GM21717 (cell line): ENCODE measurements at regions not wholly inside any gene's neighbourhood (a gene's known extent, or its start where the extent isn't known, plus 50 kb on each side); places are given as distances from the start of the nearest gene placed in this dataset.

Experiments
- ATAC-seq: cut with Tn5 transposase; IDR thresholded peaks from one replicate; pipeline ENCODE4 v1.9.1; 2021; ENCODE audit warnings: mild to moderate bottlenecking, moderate library complexity; ENCODE audit not compliant: unreplicated experiment

DNA sequence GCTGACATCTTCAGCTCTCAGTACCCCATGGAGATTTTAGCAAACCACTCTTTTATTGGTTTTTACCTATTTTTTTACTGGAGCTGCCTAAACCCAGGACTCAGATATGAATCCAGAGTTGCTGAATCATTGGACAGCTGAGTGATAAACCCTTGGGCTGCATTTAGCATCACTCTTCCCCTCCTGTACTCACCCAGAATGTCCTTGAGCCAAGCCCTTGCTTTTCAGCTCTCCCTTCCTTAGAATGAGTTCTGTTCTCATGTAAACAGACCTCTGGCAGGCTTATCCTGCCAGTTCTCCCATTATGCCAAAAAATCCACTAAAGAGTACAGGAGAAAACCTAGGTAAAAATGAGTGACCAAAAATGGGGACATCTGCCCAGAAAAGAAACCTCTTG is 200.1 kb upstream of the POU2AF2 start:
- no peak for ATAC-seq

DNA sequence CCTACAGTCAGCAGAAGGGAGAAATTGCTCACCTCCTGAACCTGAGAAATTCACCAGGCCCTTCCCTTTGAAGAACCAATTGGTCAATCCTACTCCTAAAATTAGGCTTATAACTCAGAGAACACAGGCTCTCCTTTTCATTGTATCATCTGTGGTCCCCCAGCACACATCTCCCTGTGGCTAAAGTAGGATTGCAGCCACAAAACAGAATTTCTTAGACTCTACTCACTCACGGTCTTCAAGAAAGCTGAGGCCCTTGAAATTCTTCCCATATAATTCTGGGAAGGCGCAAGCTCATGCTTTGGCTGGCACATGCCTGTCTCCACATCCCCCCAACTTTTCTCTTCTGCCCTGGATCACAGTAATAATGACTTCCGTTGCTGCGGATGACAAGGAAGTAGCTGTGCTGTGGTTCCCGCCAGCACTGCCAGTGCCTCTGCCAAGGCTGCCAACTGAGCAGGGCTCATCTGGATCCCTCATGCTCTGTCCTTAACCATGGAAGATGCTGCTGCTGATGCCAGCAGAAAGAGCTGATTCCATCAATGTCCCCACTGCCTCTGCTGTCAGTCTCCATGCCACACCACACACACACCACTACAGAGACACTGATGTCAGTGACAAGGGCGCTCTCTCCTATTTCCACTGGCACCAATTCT is 200.6 kb upstream of the POU2AF2 start:
- no peak for ATAC-seq

DNA sequence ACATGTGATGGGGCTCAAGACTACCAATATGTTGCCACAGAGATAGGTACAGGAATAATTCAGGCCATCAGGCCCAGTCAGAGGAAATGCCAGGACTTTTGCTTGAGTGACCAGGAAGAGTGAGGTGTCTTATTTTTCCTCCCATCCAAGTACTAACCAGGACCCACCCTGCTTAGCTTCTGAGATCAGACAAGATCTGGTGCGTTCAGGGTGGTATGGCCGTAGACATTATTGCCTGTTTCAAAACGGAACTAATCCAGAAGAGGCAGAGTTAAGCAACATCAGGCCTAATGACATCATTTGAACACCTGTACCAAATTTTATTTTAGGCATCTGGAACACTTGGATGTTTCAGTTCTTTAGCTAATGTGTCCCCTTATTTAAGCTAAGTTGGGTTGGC is 205.5 kb upstream of the POU2AF2 start:
- no peak for ATAC-seq

DNA sequence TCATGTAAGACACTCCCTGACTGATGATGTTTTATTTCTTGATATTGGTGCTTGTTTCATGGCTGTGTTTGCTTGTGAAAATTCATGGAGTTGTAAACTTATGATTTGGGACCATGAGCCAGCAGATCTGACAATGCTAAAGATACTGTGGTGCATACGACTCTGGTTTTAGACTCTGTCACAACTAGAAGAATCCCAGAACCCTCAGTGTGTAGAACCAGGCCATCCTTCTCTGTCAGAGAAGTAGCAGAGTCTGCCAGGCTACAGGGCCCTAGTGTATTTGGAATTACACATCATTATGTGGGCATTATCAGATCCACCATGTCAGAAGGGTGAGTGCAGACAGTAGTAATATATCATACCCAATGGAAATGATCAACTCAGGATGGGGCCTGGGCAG is 209.8 kb upstream of the POU2AF2 start:
- no peak for ATAC-seq

DNA sequence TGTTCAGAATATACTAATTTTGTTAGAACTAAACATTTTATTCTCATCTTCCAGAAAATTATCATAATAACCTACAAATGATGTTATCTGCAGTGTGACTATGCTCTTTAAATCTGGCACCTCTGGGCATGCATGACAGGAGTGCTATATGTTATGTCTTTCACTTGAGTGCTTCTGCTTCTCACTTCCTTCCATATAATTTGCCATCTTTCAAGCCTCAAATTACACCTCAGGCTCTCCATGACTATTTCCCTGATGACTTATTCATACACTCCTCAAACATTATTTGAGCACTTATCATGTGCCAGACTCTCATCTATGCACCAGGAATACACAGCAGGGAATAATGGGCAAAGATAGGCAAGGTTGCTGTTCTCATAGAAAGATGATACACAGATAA is 219.3 kb upstream of the POU2AF2 start:
- no peak for ATAC-seq

DNA sequence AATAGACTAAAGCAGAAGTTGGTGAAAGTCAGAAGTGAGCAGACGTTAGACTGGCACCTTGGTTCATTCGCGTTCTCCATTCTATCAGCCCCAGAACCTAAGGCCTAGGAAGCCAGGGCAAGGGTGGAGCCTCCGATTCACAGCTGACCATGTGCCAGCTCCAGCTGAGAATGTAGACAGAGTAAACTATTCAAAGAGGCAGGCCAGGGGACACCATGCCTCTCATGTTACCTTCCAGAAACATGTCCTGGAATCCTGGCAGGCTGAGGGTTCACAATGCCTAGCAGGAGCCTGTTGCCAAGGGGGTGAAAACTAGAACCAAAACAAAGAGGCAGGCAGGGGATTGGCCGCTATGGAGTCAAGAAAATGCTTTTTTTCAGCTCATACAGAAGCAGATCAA is 224.4 kb upstream of the POU2AF2 start:
- ATAC-seq = no peak

DNA sequence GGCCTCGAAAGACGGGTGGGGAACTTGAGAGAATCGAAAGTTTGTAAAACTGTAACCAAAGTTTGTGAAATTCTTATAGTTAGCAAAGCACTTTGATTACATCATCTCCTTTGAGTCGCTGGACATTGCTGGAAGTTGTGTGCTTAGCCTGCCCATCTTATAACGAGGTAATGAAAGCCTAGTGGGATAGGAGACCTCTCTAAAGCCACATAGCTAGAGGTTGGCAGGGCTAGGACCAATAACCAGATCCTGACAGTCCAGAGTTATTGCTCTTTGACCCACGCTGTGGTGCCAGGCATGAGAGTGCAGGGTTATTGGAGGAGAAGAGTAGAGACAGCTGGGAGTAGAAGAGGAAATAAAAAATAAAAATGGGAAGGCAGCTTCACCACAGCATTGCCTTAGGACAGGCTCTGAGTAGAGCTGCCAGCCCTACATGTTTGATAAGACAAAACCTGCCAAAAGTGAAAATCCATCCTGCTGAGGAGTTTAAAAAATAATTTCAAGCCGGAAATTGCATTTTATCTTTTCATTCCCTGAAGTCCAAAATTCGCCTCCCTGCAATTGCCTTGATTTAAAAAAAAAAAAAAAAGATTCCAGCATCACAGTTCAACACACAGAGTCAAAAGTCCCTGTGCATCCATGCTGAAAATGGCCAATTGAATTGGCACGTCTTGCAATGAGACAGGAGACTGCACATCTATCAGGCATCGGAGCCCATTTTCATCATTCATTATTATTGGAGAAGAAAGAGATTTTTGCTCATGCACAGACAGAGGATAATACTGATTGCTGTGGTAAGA is 225.5 kb upstream of the POU2AF2 start:
- no peak for ATAC-seq

DNA sequence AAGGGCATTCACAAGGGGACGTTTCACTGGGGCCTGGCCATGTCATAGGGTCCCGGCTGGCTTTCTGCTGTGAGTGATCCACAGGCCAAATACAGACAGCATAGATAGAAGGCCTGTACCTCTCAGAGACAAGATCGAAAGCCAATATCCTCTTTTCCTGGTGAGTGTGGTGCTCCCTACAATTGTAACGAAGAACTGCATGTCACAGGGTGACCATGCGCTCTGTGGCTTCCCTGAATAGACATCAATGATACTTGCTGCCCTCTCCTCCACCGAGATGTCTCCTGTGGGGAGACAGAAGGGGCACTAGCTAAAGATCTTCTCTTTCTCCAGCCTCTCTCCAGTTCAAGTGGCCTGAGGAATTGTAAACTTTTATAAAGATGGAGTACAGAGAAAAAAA is 226.1 kb upstream of the POU2AF2 start:
- no peak for ATAC-seq

DNA sequence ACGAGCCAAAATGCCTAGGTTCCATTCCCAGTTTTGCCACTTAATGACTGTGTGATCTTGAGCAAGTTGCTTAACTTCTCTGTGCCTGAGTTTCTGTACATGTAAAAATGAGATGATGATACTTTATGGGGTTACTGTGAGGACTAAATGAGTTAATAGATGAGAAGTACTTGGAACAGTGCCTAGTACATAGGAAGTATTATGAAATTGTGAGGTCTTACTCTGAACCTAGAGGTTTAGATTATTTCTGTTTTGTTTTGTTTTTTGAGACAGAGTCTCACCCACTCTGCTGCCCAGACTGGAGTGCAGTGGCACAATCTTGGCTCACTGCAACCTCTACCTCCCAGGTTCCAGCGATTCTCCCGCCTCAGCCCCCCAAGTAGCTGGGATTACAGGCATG is 227.0 kb upstream of the POU2AF2 start:
- ATAC-seq = no peak

DNA sequence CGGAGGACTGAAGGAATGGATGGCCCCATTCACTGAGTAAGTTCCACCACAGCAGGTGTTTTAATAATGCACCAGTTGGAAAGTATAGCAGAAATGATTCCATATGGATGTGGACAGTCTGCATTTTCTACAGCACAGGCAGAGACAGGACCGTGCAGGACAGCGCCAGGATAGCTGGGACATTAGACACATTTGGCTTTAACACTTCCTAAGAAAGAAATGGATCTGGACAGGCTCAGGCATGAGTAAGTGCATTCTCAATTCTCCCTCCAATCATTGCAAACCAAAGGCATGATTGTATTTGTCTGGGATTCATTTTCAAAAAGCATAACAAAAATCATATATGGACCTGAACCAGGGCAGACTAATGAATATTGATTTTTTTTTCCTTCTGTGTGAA is 233.0 kb upstream of the POU2AF2 start:
- no peak for ATAC-seq

DNA sequence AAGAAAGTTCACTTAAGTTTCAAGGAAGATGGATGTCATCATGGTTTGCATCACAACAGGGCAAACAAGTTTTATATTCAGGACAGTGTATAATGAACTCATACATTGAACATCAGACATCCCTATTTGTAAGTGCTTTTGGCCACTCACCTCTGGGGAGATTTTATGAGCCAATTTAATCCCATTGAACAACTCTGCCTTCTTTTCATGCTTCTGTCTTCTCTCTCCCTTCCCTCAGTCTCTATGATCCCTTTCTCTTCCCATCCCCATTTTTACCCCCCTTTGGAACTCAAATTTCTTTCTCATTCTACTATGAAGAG is 234.3 kb upstream of the POU2AF2 start:
- ATAC-seq = no peak

DNA sequence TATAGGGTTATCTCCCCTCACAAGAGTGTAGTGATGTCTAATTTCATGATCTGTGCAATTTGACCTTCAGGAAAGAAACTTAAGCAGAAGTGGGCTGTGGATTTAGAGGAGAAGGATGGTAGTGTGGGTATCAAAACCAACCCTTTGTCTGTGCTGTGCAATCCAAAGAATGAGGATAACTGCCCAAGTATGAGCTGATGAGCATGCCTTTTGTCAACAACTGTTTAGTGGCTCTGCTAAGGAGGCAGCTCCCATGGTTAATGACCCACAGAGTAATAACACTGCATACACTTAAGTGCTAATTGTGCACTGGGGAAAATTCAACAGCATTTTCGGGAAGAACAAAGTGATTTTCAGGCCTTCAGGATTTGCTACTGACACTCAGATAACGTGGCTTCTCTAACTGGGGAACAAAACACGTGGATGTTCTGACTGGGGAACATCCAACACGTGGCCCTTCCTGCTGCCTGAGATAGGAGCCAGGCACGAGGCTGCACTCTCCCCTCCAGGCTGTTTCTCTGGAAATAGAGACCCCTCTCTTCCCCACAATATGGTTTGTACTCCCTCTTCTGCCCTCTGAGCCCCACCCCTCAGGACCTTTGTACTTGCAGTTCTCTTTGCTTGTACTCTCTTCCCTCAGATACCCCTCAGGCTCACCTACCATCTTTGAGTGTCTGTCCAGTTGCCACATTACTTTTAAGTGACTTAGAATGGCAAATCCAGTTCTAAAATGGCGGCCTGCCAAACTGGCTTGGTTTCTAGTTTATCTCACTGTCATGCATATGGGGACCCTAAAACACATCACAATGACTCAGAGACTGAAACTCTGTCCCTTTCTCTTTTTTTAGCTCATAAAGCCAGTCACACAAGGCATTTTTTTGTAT is 234.9 kb upstream of the POU2AF2 start:
- no peak for ATAC-seq

DNA sequence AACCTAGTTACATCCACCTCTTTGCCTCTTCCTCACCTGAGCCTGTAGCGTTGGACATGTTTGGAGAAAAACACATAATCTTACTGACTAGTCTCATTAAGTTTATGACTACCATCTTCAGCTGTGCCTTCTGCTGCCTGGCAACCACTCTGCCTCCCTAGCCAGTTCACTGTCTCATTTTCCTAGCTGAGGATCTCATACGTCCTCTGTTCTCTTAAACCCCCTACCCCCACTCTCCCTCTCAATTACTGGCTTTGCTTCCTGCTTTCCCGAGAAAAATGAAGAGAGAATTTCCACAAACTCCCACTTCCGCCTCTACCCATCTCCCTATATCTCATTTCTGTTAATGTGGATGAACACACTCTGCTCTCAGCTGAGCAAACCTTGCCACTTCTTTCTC is 239.3 kb upstream of the POU2AF2 start:
- ATAC-seq = no peak

DNA sequence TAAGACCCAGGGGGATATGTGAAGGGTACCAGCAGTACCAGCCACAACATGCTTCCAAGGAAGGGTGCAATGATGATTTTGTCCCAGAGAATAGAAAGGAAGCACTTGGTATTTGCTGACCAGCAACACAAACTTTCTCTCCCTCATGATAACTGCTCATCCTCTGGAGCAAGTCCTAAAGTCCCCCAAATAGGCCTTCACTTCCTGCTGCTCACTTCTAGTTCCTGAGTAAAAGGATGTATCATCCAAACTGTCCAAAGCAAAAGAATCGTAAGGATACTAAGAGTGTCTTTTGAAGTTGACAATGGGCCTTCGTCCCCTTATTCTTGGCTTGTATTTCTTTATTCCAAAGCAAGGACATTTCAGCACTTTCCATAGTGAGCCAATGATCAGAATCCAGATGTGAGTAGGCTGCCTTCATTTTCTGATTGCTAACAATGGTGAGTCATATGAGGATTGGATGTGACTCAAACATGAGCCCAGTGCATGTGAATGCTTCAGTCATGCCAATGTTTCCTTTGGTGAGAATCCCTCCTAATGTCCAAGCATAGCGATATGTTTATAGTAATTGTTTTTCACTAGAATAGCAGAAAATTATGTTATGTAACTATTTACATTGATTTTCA is 243.4 kb upstream of the POU2AF2 start:
- no peak for ATAC-seq

DNA sequence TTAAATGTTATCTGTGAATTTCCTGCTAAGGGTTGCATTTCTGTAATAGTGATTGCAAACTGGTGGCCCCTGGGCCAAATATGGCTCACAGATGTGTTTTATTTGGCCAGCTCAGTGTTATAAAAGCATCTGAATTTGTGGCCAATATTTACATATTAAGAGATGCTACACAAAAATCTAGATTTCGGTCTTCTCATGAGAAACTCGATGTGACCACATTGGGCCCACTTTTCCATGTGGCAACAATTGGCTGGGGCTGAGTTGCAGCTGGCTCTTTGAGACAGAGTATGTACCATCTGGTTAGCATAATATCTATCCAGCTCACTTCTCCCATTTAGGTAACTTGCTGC is 244.5 kb upstream of the POU2AF2 start:
- no peak for ATAC-seq

DNA sequence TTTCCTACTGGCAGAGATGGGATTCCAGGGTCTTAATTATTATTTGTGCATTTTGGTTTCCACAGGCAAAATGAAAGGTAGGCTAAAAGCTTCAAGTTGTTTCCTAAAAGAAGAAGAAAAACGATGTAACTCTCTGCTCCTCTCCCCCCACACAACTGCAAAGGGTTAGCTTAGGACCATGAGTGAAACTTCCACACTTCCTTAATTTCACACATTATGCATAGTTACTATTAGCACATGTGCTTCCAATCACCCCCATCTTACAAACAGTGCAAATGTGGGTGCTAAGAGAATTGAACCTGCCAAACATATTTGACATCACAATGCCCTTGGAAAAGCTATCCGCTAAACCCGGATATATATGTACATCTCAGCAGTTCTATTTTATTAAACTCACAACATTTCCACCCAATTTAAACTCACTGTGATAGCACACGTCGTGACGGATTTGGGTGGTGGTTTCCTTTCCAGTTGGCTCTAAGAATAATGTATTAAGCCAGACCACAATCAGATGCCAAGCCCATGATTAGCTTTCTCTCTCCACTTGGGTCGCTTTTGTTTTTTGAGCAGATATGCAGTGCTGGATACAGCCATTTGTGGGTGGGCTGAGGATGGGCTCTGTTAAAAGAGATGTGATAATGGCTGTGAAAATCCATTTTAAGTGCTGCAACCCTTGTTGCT is 245.0 kb upstream of the POU2AF2 start:
- ATAC-seq = no peak

DNA sequence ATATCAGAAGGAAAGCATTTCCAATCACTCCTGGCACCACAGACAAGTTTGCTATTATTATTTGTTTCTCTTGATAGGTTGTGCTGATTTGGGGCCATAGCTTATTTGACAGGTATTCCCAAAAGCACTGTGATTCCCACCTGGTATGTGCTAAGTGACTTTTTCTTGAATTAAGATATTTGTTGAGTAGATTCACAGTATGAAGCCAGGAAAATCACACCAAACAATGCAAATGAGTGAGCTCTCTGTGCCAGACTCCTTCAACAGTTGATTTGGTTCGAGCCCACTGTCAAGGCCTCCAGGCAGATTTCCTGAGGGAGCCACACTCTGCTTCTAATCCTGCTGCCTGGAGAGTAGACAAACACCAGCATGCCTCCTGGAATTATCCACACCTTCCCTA is 253.0 kb upstream of the POU2AF2 start:
- ATAC-seq = no peak

DNA sequence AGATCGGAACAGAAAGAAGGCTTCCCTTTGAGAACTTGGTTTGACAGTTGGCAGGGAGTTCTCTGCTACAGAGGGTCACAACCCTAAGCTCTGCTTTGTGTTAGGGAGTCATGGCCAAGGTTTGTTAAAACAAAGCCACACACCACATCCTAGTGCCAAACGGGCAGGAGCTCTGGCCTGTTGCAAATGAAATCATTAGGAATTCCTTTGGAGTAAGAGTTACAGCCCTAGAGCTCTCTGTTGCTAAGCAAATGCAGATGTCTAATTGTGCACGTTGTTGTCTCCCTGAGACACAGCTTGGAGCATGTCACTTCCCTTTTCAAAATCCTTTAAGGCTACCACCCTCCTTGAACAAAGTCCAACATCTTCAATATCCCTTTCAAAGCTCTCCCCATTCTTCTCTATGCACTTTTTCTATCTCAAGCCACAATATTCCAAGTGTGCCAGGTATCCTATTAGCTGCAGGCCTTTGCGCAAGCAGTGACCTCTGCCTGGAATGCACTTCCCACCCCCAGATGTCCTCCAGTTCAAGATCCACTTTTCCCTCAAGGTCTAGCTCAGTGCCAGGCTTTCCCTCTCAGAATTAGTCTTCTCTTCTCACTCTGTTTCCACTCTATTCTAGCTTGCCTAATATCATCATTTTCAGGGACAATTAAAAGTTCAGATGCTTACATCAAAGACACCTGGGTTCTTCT is 253.7 kb upstream of the POU2AF2 start:
- ATAC-seq = no peak

DNA sequence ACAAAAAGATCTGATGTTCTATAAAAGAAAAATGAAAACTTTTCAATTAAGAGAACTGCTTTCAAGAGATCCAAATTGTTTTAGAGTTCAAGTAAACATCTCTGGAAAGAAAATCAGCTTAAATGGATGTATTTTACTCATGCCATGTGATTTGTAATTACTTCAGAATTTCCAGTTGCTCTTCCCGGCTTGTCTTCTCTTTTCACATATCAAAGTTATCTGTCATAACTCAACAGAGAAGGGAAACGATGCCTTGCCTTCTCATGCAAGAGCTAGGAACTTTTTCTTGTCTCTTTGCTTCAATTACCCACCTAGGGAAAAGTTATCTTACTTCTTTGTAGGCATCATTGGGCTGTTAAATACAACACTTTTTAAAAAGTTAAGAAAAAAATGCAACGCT is 255.2 kb upstream of the POU2AF2 start:
- ATAC-seq = no peak

DNA sequence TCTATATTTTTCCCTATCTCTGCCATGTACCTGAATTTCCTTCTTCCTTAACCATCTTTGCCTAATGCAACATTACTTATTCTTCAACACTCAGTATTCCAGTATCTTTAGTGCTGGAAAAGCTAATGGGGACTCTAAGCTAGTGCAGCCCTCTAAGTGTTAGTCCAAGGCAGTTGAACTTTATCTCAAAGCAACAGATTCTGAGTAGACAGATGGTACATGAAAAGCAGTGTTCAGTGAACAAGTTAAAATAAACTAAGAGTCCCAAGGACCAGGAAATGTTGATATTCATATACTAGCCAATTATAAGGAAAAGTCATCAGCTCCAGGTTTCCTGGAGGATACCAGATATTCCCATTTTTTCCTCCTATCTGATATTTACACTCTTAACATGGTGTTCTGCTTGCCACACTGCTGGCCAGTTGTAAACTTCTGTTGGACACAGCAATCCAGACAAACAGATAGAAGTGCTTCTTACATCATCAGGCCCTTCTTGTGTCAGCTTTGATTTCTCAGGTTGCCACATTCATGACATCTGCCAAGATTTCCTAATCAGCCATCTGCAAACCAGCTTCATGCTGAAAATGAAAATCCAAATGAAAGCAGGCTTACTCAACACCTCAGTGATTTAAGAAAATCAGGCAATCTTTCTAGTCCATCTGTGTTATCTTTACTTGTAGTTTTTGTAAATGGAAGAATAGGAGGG is 255.9 kb upstream of the POU2AF2 start:
- no peak for ATAC-seq
